Tibial nerve (tissue), 4 donors: ENCODE measurements at regions not wholly inside any gene's neighbourhood (a gene's known extent, or its start where the extent isn't known, plus 50 kb on each side); places are given as distances from the start of the nearest gene placed in this dataset.

Experiments used
- DNase-seq, 2 donors: peaks; one replicate each; pipeline ENCODE4 v3.0.0-alpha.2; 2019; ENCODE audit warnings: low spot score in 2 of 2
- H3K27ac ChIP-seq, 4 donors: fragments of 200-600 bp; sonication (generic) in 3 of 4; one replicate each; pipeline ENCODE4 v1.5.1; 2017 to 2019; ENCODE audit warnings: mild to moderate bottlenecking in 1 of 4
- H3K27me3 ChIP-seq, 2 donors: fragments of 200-600 bp; sonication (generic) in 1 of 2; one replicate each; pipeline versions ENCODE4 v1.5.1 to v1.6.0; 2017 to 2019
- H3K36me3 ChIP-seq, 3 donors: fragments of 200-600 bp; sonication (generic); one replicate each; pipeline ENCODE4 v1.5.1; 2018 to 2019
- H3K4me1 ChIP-seq, 4 donors: fragments of 200-600 bp; sonication (generic) in 3 of 4; one replicate each; pipeline ENCODE4 v1.5.1; 2017 to 2019
- H3K4me3 ChIP-seq, 4 donors: fragments of 200-600 bp; sonication (generic) in 3 of 4; one replicate each; pipeline ENCODE4 v1.5.1; 2017 to 2019; ENCODE audit warnings: mild to moderate bottlenecking in 1 of 4, moderate library complexity in 1 of 4
- H3K9me3 ChIP-seq, 4 donors: fragments of 200-600 bp; sonication (generic) in 3 of 4; one replicate each; pipeline ENCODE4 v1.5.1; 2017 to 2019
- EP300 ChIP-seq, 2 donors: sonication (generic); formaldehyde crosslinking; IDR thresholded peaks; one replicate each; pipeline ENCODE4 v1.6.1; 2017; ENCODE audit warnings: antibody characterized with exemption in 2 of 2, mild to moderate bottlenecking in 1 of 2
- POLR2A ChIP-seq, 2 donors: fragments of 450-650 bp; IDR thresholded peaks; one replicate each; pipeline ENCODE4 v1.6.1; 2017; ENCODE audit warnings: antibody characterized with exemption in 2 of 2, mild to moderate bottlenecking in 2 of 2, moderate library complexity in 2 of 2
- WGBS, 2 donors: methylation state at CpG; one replicate each; pipeline ENCODE4 v1.1.5; 2018; 5-methylcytosine and 5-hydroxymethylcytosine counted together
- TF ChIP-seq, protein P1 (sequence below), 5 experiments: fragments of 200-600 bp in 3 of 5; fragments of 450-650 bp in 2 of 5; sonication (generic) in 3 of 5; IDR thresholded peaks; one replicate each; pipeline ENCODE4 v1.5.1; 2016 to 2019; ENCODE audit warnings: antibody characterized with exemption in 5 of 5, mild to moderate bottlenecking in 3 of 5, moderate library complexity in 2 of 5

DNA sequence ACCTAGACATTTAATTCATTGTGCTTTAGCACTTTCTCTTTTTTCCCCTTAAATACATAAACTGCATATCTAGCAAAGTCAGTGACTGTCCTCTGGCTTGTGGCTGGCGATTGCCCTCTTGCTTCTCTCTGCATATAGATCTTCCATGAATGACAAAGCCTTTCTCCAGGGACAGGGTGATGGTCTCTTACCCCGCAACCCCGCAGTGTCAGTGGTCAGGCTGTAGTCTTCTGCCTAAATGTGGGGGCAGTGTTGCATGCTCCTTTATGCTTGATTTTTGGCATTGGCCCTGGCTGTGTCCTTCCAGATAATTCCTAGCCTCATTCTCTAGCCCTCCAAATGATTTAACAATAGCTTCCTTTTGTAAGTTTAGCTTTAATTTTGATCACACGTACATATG is 407.8 kb downstream of the GABRB3 start:
- TF ChIP-seq, protein P1, sequence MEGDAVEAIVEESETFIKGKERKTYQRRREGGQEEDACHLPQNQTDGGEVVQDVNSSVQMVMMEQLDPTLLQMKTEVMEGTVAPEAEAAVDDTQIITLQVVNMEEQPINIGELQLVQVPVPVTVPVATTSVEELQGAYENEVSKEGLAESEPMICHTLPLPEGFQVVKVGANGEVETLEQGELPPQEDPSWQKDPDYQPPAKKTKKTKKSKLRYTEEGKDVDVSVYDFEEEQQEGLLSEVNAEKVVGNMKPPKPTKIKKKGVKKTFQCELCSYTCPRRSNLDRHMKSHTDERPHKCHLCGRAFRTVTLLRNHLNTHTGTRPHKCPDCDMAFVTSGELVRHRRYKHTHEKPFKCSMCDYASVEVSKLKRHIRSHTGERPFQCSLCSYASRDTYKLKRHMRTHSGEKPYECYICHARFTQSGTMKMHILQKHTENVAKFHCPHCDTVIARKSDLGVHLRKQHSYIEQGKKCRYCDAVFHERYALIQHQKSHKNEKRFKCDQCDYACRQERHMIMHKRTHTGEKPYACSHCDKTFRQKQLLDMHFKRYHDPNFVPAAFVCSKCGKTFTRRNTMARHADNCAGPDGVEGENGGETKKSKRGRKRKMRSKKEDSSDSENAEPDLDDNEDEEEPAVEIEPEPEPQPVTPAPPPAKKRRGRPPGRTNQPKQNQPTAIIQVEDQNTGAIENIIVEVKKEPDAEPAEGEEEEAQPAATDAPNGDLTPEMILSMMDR (IDR thresholded peaks at IDR 0.05) = no peak
- no peak for TF ChIP-seq POLR2A (IDR thresholded peaks at IDR 0.05)
- no peak for TF ChIP-seq EP300 (IDR thresholded peaks at IDR 0.05)
- Histone ChIP-seq H3K36me3 (no peaks in the 10 kb centered on the region), H3K4me3 (no peak overlapping the region), H3K27me3 (no peaks in the 10 kb centered on the region), H3K9me3 (no peaks in the 10 kb centered on the region), H3K4me1 (no peaks in the 10 kb centered on the region), H3K27ac (no peak overlapping the region)
- no peak for DNase-seq
- 67 to 73% methylated on average over 4 of the region's 4 CpGs for WGBS, 2 donors

DNA sequence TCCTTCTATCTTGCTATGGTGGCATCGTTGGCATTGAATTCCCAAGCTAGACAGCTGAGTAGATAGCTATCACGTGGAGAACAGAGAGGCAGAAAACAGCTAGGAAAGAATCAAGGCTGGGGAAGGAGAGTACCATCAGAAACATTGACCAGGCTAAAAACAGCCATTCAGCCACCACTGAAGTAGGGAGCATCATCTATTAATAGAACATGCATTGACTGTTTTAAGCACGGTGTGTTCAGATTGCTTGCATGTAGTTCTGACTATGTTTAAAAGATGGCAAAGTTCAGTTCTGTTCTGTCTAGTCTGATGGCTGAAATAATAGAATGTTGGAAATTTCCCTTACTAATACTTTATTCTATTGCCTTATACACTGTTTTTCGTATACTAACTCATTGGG is 413.0 kb downstream of the GABRB3 start:
- DNase-seq = no peak
- no peaks in the 10 kb centered on the region for H3K27me3 ChIP-seq

DNA sequence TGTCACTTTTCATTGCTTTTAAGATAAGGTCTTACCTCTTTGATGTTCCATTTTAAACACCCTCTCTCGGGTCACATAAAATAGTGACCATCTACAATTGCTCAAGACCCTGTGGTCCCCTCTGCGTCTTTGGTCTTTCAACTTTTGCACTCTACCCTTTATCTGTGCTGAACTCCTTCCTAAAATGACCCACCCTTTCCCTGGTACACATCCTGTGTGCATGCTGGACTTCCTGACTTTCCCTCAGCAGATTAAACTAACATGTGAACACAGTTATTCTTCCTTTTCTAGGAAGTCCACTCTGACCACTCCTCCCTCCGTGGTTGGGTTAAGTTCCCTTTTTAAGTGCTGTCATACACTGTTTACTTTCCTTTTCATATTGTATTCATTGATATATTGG is 414.2 kb downstream of the GABRB3 start:
- no peaks in the 10 kb centered on the region for H3K27me3 ChIP-seq
- H3K4me1 ChIP-seq = no peaks in the 10 kb centered on the region
- no peak overlapping the region for H3K27ac ChIP-seq
- H3K36me3 ChIP-seq = no peaks in the 10 kb centered on the region
- TF ChIP-seq EP300 (IDR thresholded peaks at IDR 0.05) = no peak
- TF ChIP-seq, protein P1 (IDR thresholded peaks at IDR 0.05) = no peak
- no peak for TF ChIP-seq POLR2A (IDR thresholded peaks at IDR 0.05)
- 56 to 57% methylated on average over 3 of the region's 3 CpGs for WGBS, 2 donors
- no peak overlapping the region for H3K4me3 ChIP-seq
- DNase-seq = no peak
- H3K9me3 ChIP-seq = no peaks in the 10 kb centered on the region

More for the DNA sequence above, 413.0 kb downstream of the GABRB3 start:
- Histone ChIP-seq H3K9me3 (no peaks in the 10 kb centered on the region), H3K27ac (no peak overlapping the region), H3K36me3 (no peaks in the 10 kb centered on the region), H3K4me3 (no peak overlapping the region), H3K4me1 (no peaks in the 10 kb centered on the region)
- no peak for TF ChIP-seq EP300 (IDR thresholded peaks at IDR 0.05)
- no peak for TF ChIP-seq POLR2A (IDR thresholded peaks at IDR 0.05)
- TF ChIP-seq, protein P1 (IDR thresholded peaks at IDR 0.05) = no peak
- 60 to 65% methylated on average over 4 of the region's 4 CpGs for WGBS, 2 donors

DNA sequence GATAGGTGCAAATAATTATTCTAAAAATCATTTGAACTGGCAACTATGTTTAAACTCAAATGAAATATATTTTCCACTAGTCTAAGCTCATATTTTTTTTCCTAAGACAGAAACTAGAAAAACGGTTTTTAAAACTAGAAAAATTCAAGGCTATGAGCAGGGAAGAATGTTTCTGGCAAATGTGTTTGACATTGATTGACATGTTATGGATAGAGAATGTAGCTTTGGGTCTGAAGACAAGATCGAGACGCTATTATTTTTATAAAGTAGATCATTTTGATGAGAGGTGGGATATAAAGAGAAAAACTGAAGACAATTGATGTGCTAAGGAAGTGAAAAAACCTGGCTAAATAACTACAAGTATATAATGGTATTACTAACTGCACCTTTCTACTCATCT is 415.2 kb downstream of the GABRB3 start:
- no peak for DNase-seq
- WGBS, 2 donors = 82 to 84% methylated on average over 3 of the region's 3 CpGs
- H3K9me3 ChIP-seq = no peaks in the 10 kb centered on the region
- TF ChIP-seq, protein P1 (IDR thresholded peaks at IDR 0.05) = no peak
- TF ChIP-seq POLR2A (IDR thresholded peaks at IDR 0.05) (no peak), EP300 (IDR thresholded peaks at IDR 0.05) (no peak)
- H3K4me3 ChIP-seq = no peak overlapping the region
- no peaks in the 10 kb centered on the region for H3K36me3 ChIP-seq
- no peaks in the 10 kb centered on the region for H3K27me3 ChIP-seq
- no peaks in the 10 kb centered on the region for H3K4me1 ChIP-seq
- H3K27ac ChIP-seq = no peak overlapping the region

DNA sequence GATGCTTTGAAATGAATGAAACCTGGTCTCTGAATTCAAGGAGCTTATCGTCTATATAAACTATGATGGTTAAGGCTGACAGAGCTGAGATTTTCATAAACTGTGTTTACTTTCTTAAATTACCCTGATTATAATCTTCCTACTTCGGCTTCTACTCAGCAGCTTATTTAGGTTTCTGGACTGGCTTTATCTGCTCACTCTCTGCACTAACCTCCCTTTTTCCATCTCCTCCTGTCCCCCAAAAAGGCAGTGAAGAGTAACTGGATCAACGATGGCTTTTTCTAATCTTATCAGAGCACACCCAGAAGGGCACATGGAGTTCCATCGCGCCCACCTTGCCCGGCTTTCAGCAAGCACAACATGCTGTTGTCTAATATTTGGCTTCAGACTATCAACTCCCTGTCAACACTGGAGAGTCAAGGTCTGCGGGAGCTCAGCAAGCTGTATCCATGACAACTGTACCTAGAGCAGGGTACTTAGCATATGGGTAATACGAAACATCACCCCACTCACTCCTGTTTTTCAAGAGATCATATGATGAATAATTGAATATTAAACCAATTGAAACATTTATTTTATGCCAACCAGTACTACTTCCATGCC is 417.3 kb downstream of the GABRB3 start:
- no peaks in the 10 kb centered on the region for H3K9me3 ChIP-seq
- no peak for DNase-seq
- no peaks in the 10 kb centered on the region for H3K36me3 ChIP-seq
- 74 to 76% methylated on average over 8 of the region's 8 CpGs for WGBS, 2 donors
- H3K27me3 ChIP-seq = no peaks in the 10 kb centered on the region
- H3K4me3 ChIP-seq = no peak overlapping the region
- H3K27ac ChIP-seq = no peak overlapping the region
- H3K4me1 ChIP-seq = no peaks in the 10 kb centered on the region
- TF ChIP-seq POLR2A (IDR thresholded peaks at IDR 0.05) (no peak), EP300 (IDR thresholded peaks at IDR 0.05) (no peak)
- TF ChIP-seq, protein P1 (IDR thresholded peaks at IDR 0.05) = no peak
